VCaP (cell line): ENCODE measurements at regions not wholly inside any gene's neighbourhood (a gene's known extent, or its start where the extent isn't known, plus 50 kb on each side); places are given as distances from the start of the nearest gene placed in this dataset.

ENCODE experiments used
- H3K27ac ChIP-seq: fragments of 450-650 bp; 2 replicates; pipeline ENCODE4 v1.5.1; 2017
- TF ChIP-seq, protein P1 (sequence below): fragments of 450-650 bp; conservative IDR thresholded peaks from 2 replicates; pipeline ENCODE4 v1.5.1; 2017; ENCODE audit warnings: mild to moderate bottlenecking, moderate library complexity

DNA sequence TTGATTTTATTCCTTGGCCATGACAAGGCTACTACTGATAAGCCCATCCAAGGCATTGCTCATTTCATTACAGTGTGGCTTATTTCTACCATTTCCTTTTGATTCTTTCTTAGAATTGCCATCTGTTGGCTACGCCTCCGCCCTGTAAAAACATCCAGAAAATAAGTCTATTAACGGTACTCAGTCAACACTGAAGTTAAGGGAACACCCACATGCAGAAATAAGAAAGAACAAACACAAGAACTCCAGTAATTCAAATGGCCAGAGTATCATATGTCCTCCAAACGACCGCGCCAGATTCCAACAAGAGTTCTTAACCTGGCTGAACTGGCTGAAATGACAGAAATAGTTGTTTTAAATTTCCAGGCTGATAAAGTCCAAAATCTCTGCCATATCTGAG, 90.3 kb downstream of the CXXC4 start:
- H3K27ac ChIP-seq: no peak overlapping the region
- TF ChIP-seq, protein P1, sequence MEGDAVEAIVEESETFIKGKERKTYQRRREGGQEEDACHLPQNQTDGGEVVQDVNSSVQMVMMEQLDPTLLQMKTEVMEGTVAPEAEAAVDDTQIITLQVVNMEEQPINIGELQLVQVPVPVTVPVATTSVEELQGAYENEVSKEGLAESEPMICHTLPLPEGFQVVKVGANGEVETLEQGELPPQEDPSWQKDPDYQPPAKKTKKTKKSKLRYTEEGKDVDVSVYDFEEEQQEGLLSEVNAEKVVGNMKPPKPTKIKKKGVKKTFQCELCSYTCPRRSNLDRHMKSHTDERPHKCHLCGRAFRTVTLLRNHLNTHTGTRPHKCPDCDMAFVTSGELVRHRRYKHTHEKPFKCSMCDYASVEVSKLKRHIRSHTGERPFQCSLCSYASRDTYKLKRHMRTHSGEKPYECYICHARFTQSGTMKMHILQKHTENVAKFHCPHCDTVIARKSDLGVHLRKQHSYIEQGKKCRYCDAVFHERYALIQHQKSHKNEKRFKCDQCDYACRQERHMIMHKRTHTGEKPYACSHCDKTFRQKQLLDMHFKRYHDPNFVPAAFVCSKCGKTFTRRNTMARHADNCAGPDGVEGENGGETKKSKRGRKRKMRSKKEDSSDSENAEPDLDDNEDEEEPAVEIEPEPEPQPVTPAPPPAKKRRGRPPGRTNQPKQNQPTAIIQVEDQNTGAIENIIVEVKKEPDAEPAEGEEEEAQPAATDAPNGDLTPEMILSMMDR: no peak

DNA sequence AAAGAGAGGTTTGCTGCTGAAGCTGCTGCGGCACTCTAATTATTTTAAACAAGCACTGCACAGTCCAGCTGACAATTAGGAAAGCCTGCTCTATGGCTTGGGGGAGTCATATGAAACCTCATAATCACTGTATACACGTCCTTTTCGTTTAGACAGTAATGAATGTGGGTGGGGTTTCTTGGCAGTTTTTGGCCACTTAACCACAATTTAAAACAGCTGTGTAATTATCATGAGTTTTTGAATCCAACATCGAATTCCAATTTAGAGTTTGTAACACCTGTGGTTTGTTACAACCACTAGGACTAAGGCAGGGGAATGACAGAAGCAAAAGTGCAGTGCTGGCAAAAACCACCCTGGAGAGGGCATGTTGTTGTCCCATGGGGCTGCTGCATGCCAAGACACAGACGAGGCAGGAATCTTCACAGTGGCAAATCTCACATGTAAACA, 99.5 kb downstream of the CXXC4 start:
- TF ChIP-seq, protein P1: no peak

DNA sequence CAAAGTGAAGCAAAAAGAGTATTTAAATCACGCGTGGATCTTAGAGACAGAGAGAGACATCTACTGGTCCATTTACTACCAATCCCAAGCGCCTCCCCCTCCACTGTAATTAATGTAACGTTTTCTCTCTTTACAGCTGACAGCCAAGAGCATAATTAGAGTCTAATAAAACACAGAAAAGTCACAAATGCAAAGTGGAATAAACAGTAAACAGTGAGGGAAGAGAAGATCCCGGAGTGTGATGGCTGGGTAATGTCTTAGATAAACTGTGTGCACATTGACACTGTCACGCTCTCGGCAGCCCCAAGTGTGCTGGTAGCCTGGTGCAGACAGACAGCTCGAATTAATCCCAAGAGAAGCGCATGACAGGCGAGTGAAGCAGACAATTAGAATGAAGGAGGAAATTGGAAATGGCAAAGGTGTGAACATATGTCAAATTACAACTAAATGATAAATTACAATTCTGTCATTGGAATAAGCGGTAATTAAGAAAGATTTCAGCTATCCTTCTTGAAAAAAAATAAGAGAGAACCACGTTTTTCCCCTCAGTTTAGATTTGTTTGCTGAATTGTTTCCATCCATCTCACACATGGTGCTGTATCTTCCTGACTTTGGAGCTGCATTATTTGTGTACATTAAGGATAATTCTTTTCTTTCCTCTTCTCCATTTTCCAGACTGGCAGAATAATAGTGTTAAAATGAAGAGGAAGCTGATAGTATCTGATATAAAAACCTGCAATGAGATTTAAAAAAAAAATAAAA, 100.1 kb downstream of the CXXC4 start:
- TF ChIP-seq, protein P1: no peak
- H3K27ac ChIP-seq: no peak overlapping the region

More for the DNA sequence above, 99.5 kb downstream of the CXXC4 start:
- H3K27ac ChIP-seq: no peak overlapping the region

DNA sequence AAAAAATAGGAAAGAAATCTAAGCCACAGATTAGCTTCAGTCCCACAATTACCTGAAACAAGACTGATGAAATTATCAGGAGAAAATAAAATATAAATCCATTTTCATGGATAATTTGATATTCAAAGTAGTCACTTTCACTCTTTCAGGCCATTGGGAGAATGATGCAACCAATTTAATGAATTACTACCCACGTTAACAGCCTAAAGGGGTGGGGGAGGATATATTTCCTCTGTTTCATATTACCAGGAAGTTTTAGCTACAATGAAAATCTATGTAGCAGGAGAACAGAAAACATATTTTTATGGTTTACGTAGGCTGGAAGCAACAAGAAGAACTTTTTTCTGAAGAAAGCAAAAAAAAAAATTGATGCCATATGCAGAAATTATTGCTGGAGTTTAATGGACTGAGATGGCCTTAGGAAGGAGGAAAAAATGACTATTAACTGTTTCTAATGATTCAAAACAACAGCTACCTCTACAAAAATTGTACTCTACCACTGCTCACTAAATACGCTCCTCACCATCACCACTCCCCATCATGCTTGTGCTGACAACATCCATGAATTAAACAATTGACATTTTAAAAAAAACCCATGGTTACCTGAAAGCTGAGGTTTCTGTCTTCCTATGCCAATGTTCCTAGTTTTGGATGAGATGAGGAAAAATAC, 100.9 kb downstream of the CXXC4 start:
- TF ChIP-seq, protein P1: no peak
- no peak overlapping the region for H3K27ac ChIP-seq

DNA sequence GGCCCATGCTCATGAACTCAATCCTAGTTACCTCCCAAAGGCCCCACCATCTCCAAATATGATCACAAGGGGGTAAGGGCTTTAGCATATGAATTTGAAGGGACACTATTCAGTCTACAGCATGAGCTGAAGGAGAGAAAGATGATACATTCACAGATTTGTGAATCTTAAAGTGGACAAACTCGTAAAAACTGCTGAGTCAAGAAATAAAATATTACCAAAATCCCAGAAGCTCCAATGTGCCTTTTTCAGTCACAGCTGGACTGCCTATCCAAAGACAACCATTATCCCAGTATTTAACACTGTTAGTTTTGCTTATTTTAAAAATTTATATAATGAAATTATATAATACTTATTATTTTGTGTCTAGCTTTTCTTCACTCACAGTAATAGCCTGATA, 109.0 kb downstream of the CXXC4 start:
- no peak overlapping the region for H3K27ac ChIP-seq
- TF ChIP-seq, protein P1: no peak

DNA sequence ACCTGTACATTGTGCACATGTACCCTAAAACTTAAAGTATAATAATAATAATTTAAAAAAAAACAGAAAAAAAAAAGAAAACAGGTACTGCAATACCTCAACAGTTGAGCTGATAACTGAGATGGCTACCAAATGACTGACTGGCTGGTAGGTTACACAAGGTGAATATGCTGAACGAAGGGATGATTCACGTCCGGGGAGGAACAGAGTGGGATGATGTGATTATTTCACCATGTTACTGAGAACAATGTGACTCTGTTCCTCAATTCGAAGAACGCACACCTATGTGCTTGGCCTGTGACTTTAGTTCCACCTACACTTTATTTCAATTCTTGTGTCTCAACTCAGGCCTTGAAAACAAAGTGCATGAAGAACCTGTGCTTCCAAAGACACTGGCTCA, 111.7 kb downstream of the CXXC4 start:
- TF ChIP-seq, protein P1: no peak

DNA sequence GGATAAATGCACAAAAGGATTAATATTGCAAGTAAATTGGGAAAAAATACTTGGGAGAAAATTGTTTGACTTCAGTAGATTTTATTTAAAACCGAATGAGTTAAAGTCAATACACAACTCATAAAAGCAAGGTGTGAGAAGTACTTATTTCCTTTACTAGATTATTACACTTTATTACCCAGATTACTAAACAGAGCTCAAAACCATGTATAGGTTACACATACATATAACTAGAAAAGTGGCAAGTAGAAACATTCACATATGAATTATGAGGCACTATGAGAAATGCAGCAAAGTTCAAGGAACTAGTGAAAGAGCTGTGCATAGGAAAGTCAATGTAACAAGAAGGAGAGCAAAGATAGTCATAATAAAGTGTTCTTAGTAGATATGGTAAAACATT, 113.0 kb downstream of the CXXC4 start:
- no peak overlapping the region for H3K27ac ChIP-seq
- TF ChIP-seq, protein P1: no peak

More for the DNA sequence above, 111.7 kb downstream of the CXXC4 start:
- no peak overlapping the region for H3K27ac ChIP-seq
